Fibroblast of lung (primary cell): ENCODE measurements at regions not wholly inside any gene's neighbourhood (a gene's known extent, or its start where the extent isn't known, plus 50 kb on each side); places are given as distances from the start of the nearest gene placed in this dataset.

Experiments
- CTCF ChIP-seq, 2 donors: IDR thresholded peaks in 1 of 2; conservative IDR thresholded peaks in 1 of 2; 1 replicate in 1 of 2; 2 replicates in 1 of 2; pipeline ENCODE4 v1.5.1; 2011 to 2012; ENCODE audit warnings: low read length in 2 of 2, control low read depth in 1 of 2, inconsistent platforms in 1 of 2, low read depth in 1 of 2, mild to moderate bottlenecking in 1 of 2
- EZH2 ChIP-seq: IDR thresholded peaks from 2 replicates; pipeline ENCODE4 v1.5.1; 2012; ENCODE audit warnings: low read length, control low read depth, mild to moderate bottlenecking; ENCODE audit errors: missing control alignments

- no peak for TF ChIP-seq CTCF (conservative IDR thresholded peaks at IDR 0.05 in 1 of 2, IDR thresholded peaks at IDR 0.05 in 1 of 2; ENCODE audit: low read depth in 1 of 2, low read length in 2 of 2)
- no peak for TF ChIP-seq EZH2
These were observed 230.5 kb downstream of the MYCN start for GRCh38 chr2:16170675-16171424.
